MCF 10A (cell line): ENCODE measurements at regions not wholly inside any gene's neighbourhood (a gene's known extent, or its start where the extent isn't known, plus 50 kb on each side); places are given as distances from the start of the nearest gene placed in this dataset.

ENCODE experiments used
- BruUV-seq: library from RNA; stranded (reverse); fragments of 400-500 nt; replicated peaks from 2 replicates; lab custom pipeline; 2021; lab: Mats Ljungman, UMichigan
- CTCF ChIA-PET: fragments of 300-600 bp; sonication (Branson Sonifier 250); formaldehyde crosslinking; extraction: SDS; loops from one replicate; lab custom pipeline; 2021; ENCODE audit warnings: antibody characterized with exemption, inconsistent platforms; lab: Yijun Ruan, JAX
- POLR2A ChIA-PET: fragments of 300-600, 350-650 bp; sonication (Branson Sonifier 250); formaldehyde crosslinking; extraction: SDS; loops from one replicate; lab custom pipeline; 2020; ENCODE audit warnings: antibody characterized with exemption, inconsistent platforms; lab: Yijun Ruan, JAX
- DNase-seq: peaks from one replicate; pipeline ENCODE4 v3.0.0-alpha.2; 2018; ENCODE audit not compliant: unreplicated experiment
- H3K27ac Mint-ChIP-seq: one replicate; pipeline ENCODE4 v1.8.0; 2022; ENCODE audit warnings: mild to moderate bottlenecking, low read depth, mixed read lengths; ENCODE audit not compliant: unreplicated experiment
- H3K27me3 Mint-ChIP-seq: one replicate; pipeline ENCODE4 v1.8.0; 2022; ENCODE audit warnings: mixed read lengths; ENCODE audit not compliant: insufficient read depth, unreplicated experiment
- H3K36me3 Mint-ChIP-seq: one replicate; pipeline ENCODE4 v1.8.0; 2022; ENCODE audit warnings: mild to moderate bottlenecking, moderate library complexity, mixed read lengths; ENCODE audit not compliant: insufficient read depth, unreplicated experiment
- H3K4me1 Mint-ChIP-seq: one replicate; pipeline ENCODE4 v1.8.0; 2022; ENCODE audit warnings: mixed read lengths; ENCODE audit not compliant: insufficient read depth, unreplicated experiment
- H3K4me3 Mint-ChIP-seq: one replicate; pipeline ENCODE4 v1.8.0; 2022; ENCODE audit warnings: mild to moderate bottlenecking, moderate library complexity, mixed read lengths; ENCODE audit not compliant: unreplicated experiment
- H3K9me3 Mint-ChIP-seq: one replicate; pipeline ENCODE4 v1.8.0; 2022; ENCODE audit warnings: mixed read lengths; ENCODE audit not compliant: unreplicated experiment
- intact Hi-C: fragments of 100-400 bp; cut with micrococcal nuclease; formaldehyde crosslinking; loops from 2 replicates; pipeline ENCODE4 v1.14.1; 2022
- TF ChIP-seq, protein P1 (sequence below): fragments of 200-600 bp; IDR thresholded peaks from one replicate; pipeline ENCODE4 v1.8.0; 2022; ENCODE audit warnings: antibody characterized with exemption, mild to moderate bottlenecking; ENCODE audit not compliant: unreplicated experiment

DNA sequence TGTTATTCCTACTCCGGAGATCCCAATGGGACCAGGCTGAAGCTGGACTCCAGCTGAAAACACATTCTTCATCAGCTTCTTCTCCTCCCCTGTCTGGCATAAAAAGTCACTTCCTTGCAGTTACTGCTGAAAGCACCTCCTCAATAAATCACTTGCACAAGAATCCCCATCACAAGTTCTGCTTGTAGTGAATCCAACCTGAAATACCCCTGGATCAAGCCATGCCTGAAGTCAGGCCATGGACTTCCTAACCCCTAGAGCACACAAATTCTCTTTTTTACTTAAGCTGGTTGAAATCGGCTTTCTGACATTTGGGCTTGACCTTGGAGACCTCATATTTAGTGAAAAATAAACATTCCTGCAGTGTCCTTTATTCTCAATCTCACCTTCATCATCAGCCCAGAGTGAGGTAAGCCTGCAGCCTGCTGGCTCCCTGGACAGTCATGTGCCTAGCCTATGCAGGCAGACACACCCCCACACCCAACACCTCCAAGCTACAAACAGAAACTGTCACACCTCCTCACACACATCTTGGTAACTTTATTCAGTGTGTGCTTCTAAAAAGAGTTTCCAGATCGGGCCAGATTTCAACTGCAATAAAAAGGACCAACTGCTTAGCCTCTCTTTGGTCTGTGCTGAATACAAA, 51.5 kb upstream of the PTPRT start:
- no TSS peak for BruUV-seq
- Mint-ChIP-seq H3K27ac (no peak overlapping the region), H3K4me3 (no peak overlapping the region), H3K36me3 (no peaks in the 10 kb centered on the region), H3K9me3 (peaks cover 24% of the 10 kb centered on the region), H3K27me3 (no peaks in the 10 kb centered on the region), H3K4me1 (no peaks in the 10 kb centered on the region)
- TF ChIP-seq, protein P1, sequence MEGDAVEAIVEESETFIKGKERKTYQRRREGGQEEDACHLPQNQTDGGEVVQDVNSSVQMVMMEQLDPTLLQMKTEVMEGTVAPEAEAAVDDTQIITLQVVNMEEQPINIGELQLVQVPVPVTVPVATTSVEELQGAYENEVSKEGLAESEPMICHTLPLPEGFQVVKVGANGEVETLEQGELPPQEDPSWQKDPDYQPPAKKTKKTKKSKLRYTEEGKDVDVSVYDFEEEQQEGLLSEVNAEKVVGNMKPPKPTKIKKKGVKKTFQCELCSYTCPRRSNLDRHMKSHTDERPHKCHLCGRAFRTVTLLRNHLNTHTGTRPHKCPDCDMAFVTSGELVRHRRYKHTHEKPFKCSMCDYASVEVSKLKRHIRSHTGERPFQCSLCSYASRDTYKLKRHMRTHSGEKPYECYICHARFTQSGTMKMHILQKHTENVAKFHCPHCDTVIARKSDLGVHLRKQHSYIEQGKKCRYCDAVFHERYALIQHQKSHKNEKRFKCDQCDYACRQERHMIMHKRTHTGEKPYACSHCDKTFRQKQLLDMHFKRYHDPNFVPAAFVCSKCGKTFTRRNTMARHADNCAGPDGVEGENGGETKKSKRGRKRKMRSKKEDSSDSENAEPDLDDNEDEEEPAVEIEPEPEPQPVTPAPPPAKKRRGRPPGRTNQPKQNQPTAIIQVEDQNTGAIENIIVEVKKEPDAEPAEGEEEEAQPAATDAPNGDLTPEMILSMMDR, result no peak
- POLR2A ChIA-PET, result no interaction called here
- CTCF ChIA-PET, result interaction anchor here (0.5 to 0.9 kb wide), 2 partner anchors 209 to 1543 kb away, joined by 3 read pairs; no protein-coding TSS in a partner anchor
- no peak for DNase-seq
- intact Hi-C loops, result no loop called here
